ENCODE measurements at regions not wholly inside any gene's neighbourhood (a gene's known extent, or its start where the extent isn't known, plus 50 kb on each side); places are given as distances from the start of the nearest gene placed in this dataset.
"Not testable (repeated sequence)": the region's sequence is repeated elsewhere in the genome, so short reads cannot be mapped to it uniquely, and the experiment has no call there.

DNA sequence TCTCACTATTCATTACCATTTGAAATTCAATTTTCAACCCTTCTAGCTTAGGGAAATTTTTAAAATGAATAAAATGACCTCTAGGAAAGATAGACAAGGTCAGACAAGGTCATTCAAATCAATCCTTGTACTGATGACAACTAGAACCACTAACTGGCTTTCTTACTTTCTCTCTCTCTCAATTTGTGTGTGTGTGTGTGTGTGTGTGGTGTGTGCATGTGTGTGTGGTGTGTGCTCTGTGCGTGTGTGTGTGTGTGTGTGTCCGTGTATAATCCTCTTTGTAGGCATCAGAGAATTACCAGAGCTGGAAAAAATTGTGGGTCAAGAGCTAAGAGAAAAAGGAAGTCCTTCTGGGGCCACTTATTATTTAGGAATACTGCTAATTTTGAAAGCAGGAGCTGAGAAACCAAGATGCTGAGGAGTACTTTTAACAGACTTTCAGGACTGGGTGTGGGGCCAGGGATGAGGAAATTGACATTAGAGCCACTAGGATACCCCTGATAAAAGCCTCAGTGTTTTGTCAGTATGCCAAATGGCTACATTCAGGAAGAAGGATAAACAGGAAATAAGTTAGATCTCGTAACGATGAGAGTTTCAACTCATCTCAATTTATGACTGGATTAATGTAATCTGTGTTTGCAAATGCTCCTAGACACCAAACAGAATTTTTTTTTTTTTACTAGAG lies 723.3 kb downstream of the CETN3 start:
- Histone ChIP-seq H3K27me3 (replicated peaks; ENCODE audit: control insufficient read depth, insufficient read depth, low read length) (no peaks in the 10 kb centered on the region), H3K36me3 (ENCODE audit: control insufficient read depth, insufficient read depth, low read length) (no peaks in the 10 kb centered on the region), H3K4me3 (replicated peaks; ENCODE audit: low read depth, low read length) (no peak overlapping the region)
- TF ChIP-seq CTCF (IDR thresholded peaks at IDR 0.05; ENCODE audit: insufficient read depth, low read length, poor library complexity, severe bottlenecking), result no peak
- DNase-seq (ENCODE audit: extremely low read depth, insufficient read length), result no peak

GRCh38 chr5:89676634-89677033 lies 732.9 kb downstream of the CETN3 start:
- no peak for DNase-seq (ENCODE audit: extremely low read depth, insufficient read length)
- no peak overlapping the region for H3K4me3 ChIP-seq (replicated peaks; ENCODE audit: low read depth, low read length)
- H3K27me3 ChIP-seq (replicated peaks; ENCODE audit: control insufficient read depth, insufficient read depth, low read length), result no peaks in the 10 kb centered on the region
- TF ChIP-seq CTCF (IDR thresholded peaks at IDR 0.05; ENCODE audit: insufficient read depth, low read length, poor library complexity, severe bottlenecking), result no peak
- no peaks in the 10 kb centered on the region for H3K36me3 ChIP-seq (ENCODE audit: control insufficient read depth, insufficient read depth, low read length)

DNA sequence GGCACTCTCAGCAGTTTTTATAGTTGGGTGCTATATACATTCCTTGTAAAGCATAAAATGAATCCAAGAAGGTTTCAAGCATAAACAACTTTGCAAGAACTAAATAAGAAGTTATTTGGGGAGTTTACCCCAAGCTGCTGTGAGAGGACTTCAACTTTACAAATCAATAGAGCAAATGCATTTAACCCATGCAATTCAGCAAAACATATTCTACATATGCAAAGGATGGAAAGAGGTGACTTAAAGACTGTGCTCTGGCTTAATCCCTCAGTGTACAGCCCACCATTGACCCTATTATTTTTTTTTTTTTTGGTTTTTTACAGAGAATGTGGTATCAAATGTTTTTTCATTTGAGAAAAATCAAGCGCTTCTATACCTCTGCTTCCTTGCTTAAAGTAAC lies 736.5 kb downstream of the CETN3 start:
- H3K27me3 ChIP-seq (replicated peaks; ENCODE audit: control insufficient read depth, insufficient read depth, low read length), result no peaks in the 10 kb centered on the region
- no peak overlapping the region for H3K4me3 ChIP-seq (replicated peaks; ENCODE audit: low read depth, low read length)
- no peak for DNase-seq (ENCODE audit: extremely low read depth, insufficient read length)
- no peaks in the 10 kb centered on the region for H3K36me3 ChIP-seq (ENCODE audit: control insufficient read depth, insufficient read depth, low read length)
- TF ChIP-seq CTCF (IDR thresholded peaks at IDR 0.05; ENCODE audit: insufficient read depth, low read length, poor library complexity, severe bottlenecking), result no peak

DNA sequence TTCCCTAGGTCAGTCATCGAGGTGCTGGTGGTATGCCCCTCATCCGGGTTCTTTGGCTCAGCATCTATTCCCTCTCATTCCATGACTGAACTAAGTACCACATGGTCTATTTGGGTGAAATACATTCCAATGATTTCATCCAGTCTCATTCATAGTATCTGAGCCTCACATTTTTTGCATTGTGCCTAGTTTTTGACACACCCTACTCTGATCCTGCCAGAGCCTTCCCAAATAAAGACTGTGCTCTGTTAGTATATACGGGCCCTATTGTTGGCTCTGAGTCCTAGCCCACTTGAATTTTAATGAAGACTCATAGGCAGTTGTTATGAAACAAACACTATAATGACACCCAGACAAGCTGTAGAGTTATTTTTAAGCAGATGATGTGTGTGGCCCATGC lies 740.7 kb downstream of the CETN3 start:
- no peak overlapping the region for H3K4me3 ChIP-seq (replicated peaks; ENCODE audit: low read depth, low read length)
- no peak for DNase-seq (ENCODE audit: extremely low read depth, insufficient read length)
- TF ChIP-seq CTCF (IDR thresholded peaks at IDR 0.05; ENCODE audit: insufficient read depth, low read length, poor library complexity, severe bottlenecking), result no peak

GRCh38 chr5:89662499-89662898 lies 747.1 kb downstream of the CETN3 start:
- Histone ChIP-seq H3K27me3 (replicated peaks; ENCODE audit: control insufficient read depth, insufficient read depth, low read length) (no peaks in the 10 kb centered on the region), H3K36me3 (ENCODE audit: control insufficient read depth, insufficient read depth, low read length) (no peaks in the 10 kb centered on the region), H3K4me3 (replicated peaks; ENCODE audit: low read depth, low read length) (no peak overlapping the region)
- TF ChIP-seq CTCF (IDR thresholded peaks at IDR 0.05; ENCODE audit: insufficient read depth, low read length, poor library complexity, severe bottlenecking), result no peak
- no peak for DNase-seq (ENCODE audit: extremely low read depth, insufficient read length)

More for the DNA sequence above, 740.7 kb downstream of the CETN3 start:
- H3K36me3 ChIP-seq (ENCODE audit: control insufficient read depth, insufficient read depth, low read length), result no peaks in the 10 kb centered on the region
- H3K27me3 ChIP-seq (replicated peaks; ENCODE audit: control insufficient read depth, insufficient read depth, low read length), result no peaks in the 10 kb centered on the region

DNA sequence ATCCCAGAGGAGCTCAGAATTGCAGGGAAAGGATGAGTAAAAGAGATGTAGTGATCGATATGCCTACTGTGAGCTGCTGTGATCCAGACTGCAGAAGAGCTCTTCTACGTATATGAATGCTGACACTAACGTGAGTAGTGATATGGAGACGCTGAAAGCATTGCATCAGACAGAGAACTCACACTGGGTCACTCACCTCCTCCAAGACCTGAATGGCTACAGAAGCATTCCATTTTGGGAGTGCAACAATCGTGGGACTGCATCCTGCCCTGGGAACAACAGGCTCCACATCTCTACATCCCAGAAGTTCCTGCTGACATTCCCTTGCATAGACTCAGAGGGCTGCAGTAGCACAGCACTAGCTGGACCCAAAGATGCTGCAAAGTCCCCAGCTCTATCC lies 755.9 kb upstream of the MEF2C start:
- TF ChIP-seq CTCF (IDR thresholded peaks at IDR 0.05; ENCODE audit: insufficient read depth, low read length, poor library complexity, severe bottlenecking), result no peak
- Histone ChIP-seq H3K27me3 (replicated peaks; ENCODE audit: control insufficient read depth, insufficient read depth, low read length) (no peaks in the 10 kb centered on the region), H3K4me3 (replicated peaks; ENCODE audit: low read depth, low read length) (no peak overlapping the region), H3K36me3 (ENCODE audit: control insufficient read depth, insufficient read depth, low read length) (no peaks in the 10 kb centered on the region)
- no peak for DNase-seq (ENCODE audit: extremely low read depth, insufficient read length)

DNA sequence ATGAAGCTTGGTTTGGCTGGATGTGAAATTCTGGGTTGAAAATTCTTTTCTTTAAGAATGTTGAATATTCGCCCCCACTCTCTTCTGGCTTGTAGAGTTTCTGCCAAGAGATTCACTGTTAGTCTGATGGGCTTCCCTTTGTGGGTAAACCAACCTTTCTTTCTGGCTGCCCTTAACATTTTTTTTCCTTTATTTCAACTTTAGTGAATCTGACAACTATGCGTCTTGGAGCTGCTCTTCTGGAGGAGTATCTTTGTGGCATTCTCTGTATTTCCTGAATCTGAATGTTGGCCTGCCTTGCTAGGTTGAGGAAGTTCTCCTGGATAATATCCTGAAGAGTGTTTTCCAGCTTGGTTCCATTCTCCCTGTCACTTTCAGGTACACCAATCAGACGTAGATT lies 751.2 kb upstream of the MEF2C start:
- DNase-seq (ENCODE audit: extremely low read depth, insufficient read length); H3K27me3 ChIP-seq (replicated peaks; ENCODE audit: control insufficient read depth, insufficient read depth, low read length); H3K36me3 ChIP-seq (ENCODE audit: control insufficient read depth, insufficient read depth, low read length); H3K4me3 ChIP-seq (replicated peaks; ENCODE audit: low read depth, low read length): not testable (repeated sequence)

- not testable (repeated sequence) for H3K4me3 ChIP-seq (replicated peaks; ENCODE audit: low read depth, low read length); DNase-seq (ENCODE audit: extremely low read depth, insufficient read length); H3K27me3 ChIP-seq (replicated peaks; ENCODE audit: control insufficient read depth, insufficient read depth, low read length); H3K36me3 ChIP-seq (ENCODE audit: control insufficient read depth, insufficient read depth, low read length)
Observed at GRCh38 chr5:89630064-89630463, 747.1 kb upstream of the MEF2C start.
